Epithelial cell of esophagus (primary cell): ENCODE measurements at regions not wholly inside any gene's neighbourhood (a gene's known extent, or its start where the extent isn't known, plus 50 kb on each side); places are given as distances from the start of the nearest gene placed in this dataset.

ENCODE experiments used
- DNase-seq: peaks from one replicate; pipeline ENCODE4 v3.0.0; 2010; ENCODE audit warnings: low read depth
- H3K4me3 ChIP-seq: 2 replicates; pipeline ENCODE4 v1.5.1; 2011; ENCODE audit warnings: mild to moderate bottlenecking, low read length, control low read depth
- CTCF ChIP-seq: IDR thresholded peaks from 2 replicates; pipeline ENCODE4 v1.5.1; 2011; ENCODE audit warnings: low read depth, mild to moderate bottlenecking, low read length, control low read depth, inconsistent platforms; ENCODE audit not compliant: insufficient read depth; ENCODE audit errors: missing control alignments

GRCh38 chr12:58184212-58184611 lies 242.8 kb downstream of the ATP23 start:
- no peak overlapping the region for H3K4me3 ChIP-seq
- TF ChIP-seq CTCF: no peak
- no peak for DNase-seq

- TF ChIP-seq CTCF: no peak
- H3K4me3 ChIP-seq: no peak overlapping the region
- no peak for DNase-seq
Observed at GRCh38 chr12:58186401-58186800, 245.0 kb downstream of the ATP23 start.

DNA sequence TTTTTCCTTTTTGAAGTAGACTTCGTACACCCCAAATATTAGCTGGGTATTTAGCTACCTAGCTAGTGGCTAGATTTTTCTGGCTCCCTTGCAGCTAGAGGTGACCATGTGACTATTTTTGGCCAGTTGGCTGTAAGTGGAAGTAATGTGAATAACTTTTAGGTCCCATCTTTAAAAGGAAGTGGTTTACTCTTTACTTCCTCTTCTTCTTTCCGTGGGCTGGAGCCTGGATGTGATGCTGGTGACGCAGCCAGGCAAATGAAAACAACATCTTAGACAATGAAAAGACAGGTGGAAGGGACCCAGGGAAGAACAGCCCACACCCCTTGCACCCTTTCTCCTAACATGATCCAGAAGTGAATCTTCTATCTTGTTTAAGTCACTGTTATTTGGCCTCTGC lies 245.5 kb downstream of the ATP23 start:
- DNase-seq: no peak
- no peak for TF ChIP-seq CTCF

GRCh38 chr12:58189030-58189429 lies 247.7 kb downstream of the ATP23 start:
- H3K4me3 ChIP-seq: no peak overlapping the region
- DNase-seq: peak; percentile 48
- TF ChIP-seq CTCF: no peak

More for the DNA sequence above, 245.5 kb downstream of the ATP23 start:
- H3K4me3 ChIP-seq: no peak overlapping the region

GRCh38 chr12:58189893-58190292 lies 248.5 kb downstream of the ATP23 start:
- no peak for TF ChIP-seq CTCF
- no peak for DNase-seq
- no peak overlapping the region for H3K4me3 ChIP-seq

- no peak for TF ChIP-seq CTCF
- DNase-seq: no peak
- no peak overlapping the region for H3K4me3 ChIP-seq
Observed at GRCh38 chr12:58190618-58191017, 249.3 kb downstream of the ATP23 start.

GRCh38 chr12:58196971-58197370 lies 255.6 kb downstream of the ATP23 start:
- no peak for TF ChIP-seq CTCF
- DNase-seq: no peak
- no peak overlapping the region for H3K4me3 ChIP-seq
